Natural killer cell (primary cell): ENCODE measurements at regions not wholly inside any gene's neighbourhood (a gene's known extent, or its start where the extent isn't known, plus 50 kb on each side); places are given as distances from the start of the nearest gene placed in this dataset.

Source experiments
- ATAC-seq, 3 donors: fragments of 150-1000 bp in 2 of 3; fragments of 200-7000 bp in 1 of 3; cut with Tn5 transposase; 1 replicate in 1 of 3; 2 replicates in 2 of 3; pipeline ENCODE4 v1.10.0; 2021; ENCODE audit warnings: mild to moderate bottlenecking in 2 of 3, moderate library complexity in 2 of 3
- DNase-seq, 2 donors: peaks; one replicate each; pipeline versions ENCODE4 v3.0.0 to v3.0.0-alpha.2; 2013 to 2021; ENCODE audit warnings: mixed read lengths in 1 of 2
- H3K27ac ChIP-seq: one replicate; pipeline ENCODE4 v1.5.1; 2013; ENCODE audit warnings: mild to moderate bottlenecking, low read length
- H3K27me3 ChIP-seq: one replicate; pipeline ENCODE4 v1.6.1; 2013; ENCODE audit warnings: low read length; ENCODE audit not compliant: control insufficient read depth, insufficient read depth
- H3K36me3 ChIP-seq: one replicate; pipeline ENCODE4 v1.6.1; 2013; ENCODE audit warnings: low read length; ENCODE audit not compliant: control insufficient read depth, insufficient read depth
- H3K4me1 ChIP-seq: one replicate; pipeline ENCODE4 v1.6.1; 2013; ENCODE audit warnings: low read length; ENCODE audit not compliant: control insufficient read depth, insufficient read depth
- H3K4me3 ChIP-seq: one replicate; pipeline ENCODE4 v1.5.1; 2013; ENCODE audit warnings: low read length
- H3K9me3 ChIP-seq: one replicate; pipeline ENCODE4 v1.6.1; 2013; ENCODE audit warnings: low read length; ENCODE audit not compliant: control insufficient read depth, insufficient read depth
- H3K27ac Mint-ChIP-seq, 2 donors: one replicate each; pipeline ENCODE4 v1.8.0; 2022; ENCODE audit warnings: mild to moderate bottlenecking in 2 of 2, mixed read lengths in 2 of 2, moderate library complexity in 1 of 2
- H3K27me3 Mint-ChIP-seq, 2 donors: one replicate each; pipeline ENCODE4 v1.8.0; 2022; ENCODE audit warnings: low read depth in 2 of 2, mixed read lengths in 2 of 2
- H3K36me3 Mint-ChIP-seq: one replicate; pipeline ENCODE4 v1.8.0; 2022; ENCODE audit warnings: mixed read lengths
- H3K4me1 Mint-ChIP-seq, 2 donors: one replicate each; pipeline ENCODE4 v1.8.0; 2022; ENCODE audit warnings: mixed read lengths in 2 of 2
- H3K4me3 Mint-ChIP-seq: one replicate; pipeline ENCODE4 v1.8.0; 2022; ENCODE audit warnings: mild to moderate bottlenecking, moderate library complexity, mixed read lengths
- H3K9me3 Mint-ChIP-seq, 2 donors: one replicate each; pipeline ENCODE4 v1.8.0; 2022; ENCODE audit warnings: mixed read lengths in 2 of 2
- WGBS: methylation state at CpG from one replicate; pipeline ENCODE4 v1.1.7; 2013; ENCODE audit warnings: missing lambda C conversion rate; ENCODE audit not compliant: insufficient coverage; 5-methylcytosine and 5-hydroxymethylcytosine counted together
- intact Hi-C: fragments of 100-400 bp; cut with micrococcal nuclease; formaldehyde crosslinking; loops from one replicate; pipeline ENCODE4 v1.14.2; 2022
- TF ChIP-seq, protein P1 (sequence below): fragments of 200-600 bp; IDR thresholded peaks from one replicate; pipeline ENCODE4 v1.8.0; 2022; ENCODE audit warnings: antibody characterized with exemption

DNA sequence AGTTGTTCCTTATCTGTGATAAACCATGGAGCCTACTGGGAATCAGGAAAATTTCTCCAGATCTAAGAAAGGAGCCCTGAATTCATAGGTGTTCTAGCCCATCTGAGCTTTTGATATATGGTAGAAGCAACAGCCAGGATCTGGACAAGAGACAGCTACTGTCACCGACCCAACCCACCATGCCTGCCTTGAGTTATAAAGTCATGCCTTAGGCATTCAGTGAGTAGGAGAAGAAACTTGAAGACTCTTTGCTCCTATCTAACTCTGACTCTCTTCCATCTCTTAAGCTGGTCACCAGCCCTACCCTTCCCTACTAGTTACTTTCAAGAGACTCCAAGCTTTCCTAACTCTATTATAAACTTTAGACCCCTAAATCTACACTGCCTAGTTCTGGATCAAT is 83.9 kb upstream of the FAM9B start:
- TF ChIP-seq, protein P1, sequence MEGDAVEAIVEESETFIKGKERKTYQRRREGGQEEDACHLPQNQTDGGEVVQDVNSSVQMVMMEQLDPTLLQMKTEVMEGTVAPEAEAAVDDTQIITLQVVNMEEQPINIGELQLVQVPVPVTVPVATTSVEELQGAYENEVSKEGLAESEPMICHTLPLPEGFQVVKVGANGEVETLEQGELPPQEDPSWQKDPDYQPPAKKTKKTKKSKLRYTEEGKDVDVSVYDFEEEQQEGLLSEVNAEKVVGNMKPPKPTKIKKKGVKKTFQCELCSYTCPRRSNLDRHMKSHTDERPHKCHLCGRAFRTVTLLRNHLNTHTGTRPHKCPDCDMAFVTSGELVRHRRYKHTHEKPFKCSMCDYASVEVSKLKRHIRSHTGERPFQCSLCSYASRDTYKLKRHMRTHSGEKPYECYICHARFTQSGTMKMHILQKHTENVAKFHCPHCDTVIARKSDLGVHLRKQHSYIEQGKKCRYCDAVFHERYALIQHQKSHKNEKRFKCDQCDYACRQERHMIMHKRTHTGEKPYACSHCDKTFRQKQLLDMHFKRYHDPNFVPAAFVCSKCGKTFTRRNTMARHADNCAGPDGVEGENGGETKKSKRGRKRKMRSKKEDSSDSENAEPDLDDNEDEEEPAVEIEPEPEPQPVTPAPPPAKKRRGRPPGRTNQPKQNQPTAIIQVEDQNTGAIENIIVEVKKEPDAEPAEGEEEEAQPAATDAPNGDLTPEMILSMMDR = no peak
- Histone ChIP-seq H3K27ac (no peak overlapping the region), H3K36me3 (no peaks in the 10 kb centered on the region), H3K4me1 (no peaks in the 10 kb centered on the region), H3K27me3 (no peaks in the 10 kb centered on the region), H3K4me3 (no peak overlapping the region), H3K9me3 (no peaks in the 10 kb centered on the region)
- Mint-ChIP-seq H3K27me3 (peaks cover 14 to 17% of the 10 kb centered on the region in 2 donors), H3K9me3 (peaks cover 0 to 4% of the 10 kb centered on the region in 2 donors), H3K4me3 (no peak overlapping the region), H3K4me1 (no peaks in the 10 kb centered on the region), H3K36me3 (no peaks in the 10 kb centered on the region), H3K27ac (no peak overlapping the region)
- DNase-seq = no peak
- no peak for ATAC-seq
- no CpG with 5 or more reads among the region's 1 CpG for WGBS
- intact Hi-C loops = no loop called here

DNA sequence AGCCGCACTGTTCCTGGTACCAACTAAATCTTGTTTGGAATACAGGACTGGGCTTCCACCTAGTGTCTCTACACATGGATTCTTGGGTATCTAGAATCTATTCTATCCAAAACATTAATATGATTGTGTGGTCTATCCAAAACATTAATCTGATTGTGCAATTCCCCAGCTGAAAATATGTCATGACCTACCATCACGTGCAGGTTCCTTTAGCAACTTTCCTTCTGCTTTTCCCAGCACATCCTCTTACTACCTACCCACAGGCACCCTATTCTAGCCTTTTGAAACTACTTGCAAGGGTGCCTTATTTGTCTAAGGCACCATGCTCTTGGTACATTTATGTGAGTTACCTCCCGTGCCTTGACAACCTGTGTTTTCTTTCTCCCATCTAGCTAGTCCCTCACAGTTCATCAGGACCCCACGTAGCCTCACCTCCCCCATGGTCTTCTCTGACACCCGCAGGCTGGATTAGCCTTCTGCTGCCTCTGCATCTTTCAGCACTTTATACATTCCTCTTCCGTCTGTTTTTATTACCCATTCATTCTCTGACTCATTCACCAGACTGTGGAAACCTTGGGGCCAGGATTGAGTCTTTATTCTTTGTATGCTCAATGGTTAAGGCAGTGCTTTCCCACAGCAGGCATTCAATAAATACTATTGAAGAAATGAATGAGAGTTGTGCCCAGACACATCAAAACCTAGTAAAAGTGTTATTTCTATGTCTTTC is 88.8 kb upstream of the FAM9B start:
- no peaks in the 10 kb centered on the region for H3K36me3 ChIP-seq
- peaks cover 0 to 4% of the 10 kb centered on the region in 2 donors for H3K9me3 Mint-ChIP-seq
- 85% methylated on average over 5 of the region's 6 CpGs for WGBS
- no peaks in the 10 kb centered on the region for H3K9me3 ChIP-seq
- no peak overlapping the region for H3K27ac ChIP-seq
- H3K4me1 Mint-ChIP-seq = no peaks in the 10 kb centered on the region
- no peak for DNase-seq
- ATAC-seq = no peak
- H3K36me3 Mint-ChIP-seq = no peaks in the 10 kb centered on the region
- no peaks in the 10 kb centered on the region for H3K27me3 ChIP-seq
- TF ChIP-seq, protein P1 = no peak
- H3K27ac Mint-ChIP-seq = no peak overlapping the region
- intact Hi-C loops = no loop called here
- no peaks in the 10 kb centered on the region for H3K4me1 ChIP-seq
- H3K27me3 Mint-ChIP-seq = peaks cover 13 to 16% of the 10 kb centered on the region in 2 donors
- no peak overlapping the region for H3K4me3 ChIP-seq
- H3K4me3 Mint-ChIP-seq = no peak overlapping the region

DNA sequence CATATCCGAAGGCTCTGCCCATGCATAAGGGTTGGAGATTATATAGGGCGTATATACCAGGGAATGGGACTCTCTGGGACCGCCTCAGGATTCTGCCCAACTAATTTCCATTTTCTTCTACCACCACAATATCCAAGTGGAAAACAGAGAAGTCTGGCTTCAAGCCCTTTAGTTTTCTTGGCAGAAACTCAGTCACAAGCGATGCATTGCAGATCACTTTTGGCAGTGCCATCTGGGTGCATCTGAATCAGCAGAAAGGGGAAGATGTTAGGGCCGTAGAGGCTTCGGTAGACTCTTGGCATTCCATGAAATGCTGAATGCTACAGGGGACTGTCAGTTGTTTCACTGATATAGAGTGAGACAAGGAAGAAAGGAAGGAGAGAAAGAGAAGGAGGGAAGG is 94.1 kb upstream of the FAM9B start:
- TF ChIP-seq, protein P1 = no peak
- intact Hi-C loops = no loop called here
- no peak overlapping the region for H3K27ac ChIP-seq
- H3K27me3 ChIP-seq = no peaks in the 10 kb centered on the region
- H3K4me3 ChIP-seq = no peak overlapping the region
- no peaks in the 10 kb centered on the region for H3K36me3 ChIP-seq
- Mint-ChIP-seq H3K27me3 (peaks cover 2% of the 10 kb centered on the region in 2 donors), H3K9me3 (peaks cover 4% of the 10 kb centered on the region in 2 donors), H3K4me3 (no peak overlapping the region), H3K27ac (no peak overlapping the region), H3K4me1 (no peaks in the 10 kb centered on the region), H3K36me3 (no peaks in the 10 kb centered on the region)
- DNase-seq = no peak
- no peaks in the 10 kb centered on the region for H3K4me1 ChIP-seq
- WGBS = 96% methylated on average over 4 of the region's 6 CpGs
- no peak for ATAC-seq
- peaks cover 2% of the 10 kb centered on the region for H3K9me3 ChIP-seq

DNA sequence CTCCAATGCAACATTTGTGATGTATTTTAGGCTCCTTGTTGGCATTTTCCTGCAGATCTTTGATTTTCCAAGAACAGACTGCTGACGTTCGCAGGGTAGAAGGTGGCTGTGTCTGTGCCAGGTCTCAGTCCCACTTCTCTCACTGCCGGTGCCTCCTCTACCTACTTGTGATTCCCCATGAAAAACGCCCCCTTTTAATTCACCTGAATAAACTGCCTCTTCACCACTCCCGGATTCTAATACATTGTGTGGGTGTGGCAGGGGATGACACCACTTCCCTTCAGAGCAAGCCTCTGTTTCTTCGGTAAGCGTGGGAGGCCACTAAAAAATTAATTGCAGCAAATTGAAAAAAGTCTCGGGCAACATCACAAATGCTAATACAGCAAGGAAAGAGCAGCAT is 96.1 kb upstream of the FAM9B start:
- H3K4me3 ChIP-seq = no peak overlapping the region
- TF ChIP-seq, protein P1 = no peak
- no peak for DNase-seq
- no peaks in the 10 kb centered on the region for H3K4me1 ChIP-seq
- WGBS = 92% methylated on average over 4 of the region's 8 CpGs
- peaks cover 2% of the 10 kb centered on the region for H3K9me3 ChIP-seq
- no peaks in the 10 kb centered on the region for H3K27me3 ChIP-seq
- Mint-ChIP-seq H3K27ac (no peak overlapping the region), H3K4me1 (no peaks in the 10 kb centered on the region), H3K36me3 (no peaks in the 10 kb centered on the region), H3K27me3 (peaks cover 0 to 2% of the 10 kb centered on the region in 2 donors), H3K9me3 (peaks cover 4 to 5% of the 10 kb centered on the region in 2 donors), H3K4me3 (no peak overlapping the region)
- H3K36me3 ChIP-seq = no peaks in the 10 kb centered on the region
- ATAC-seq = no peak
- intact Hi-C loops = no loop called here
- H3K27ac ChIP-seq = no peak overlapping the region
